ENCODE measurements at regions not wholly inside any gene's neighbourhood (a gene's known extent, or its start where the extent isn't known, plus 50 kb on each side); places are given as distances from the start of the nearest gene placed in this dataset.

DNA sequence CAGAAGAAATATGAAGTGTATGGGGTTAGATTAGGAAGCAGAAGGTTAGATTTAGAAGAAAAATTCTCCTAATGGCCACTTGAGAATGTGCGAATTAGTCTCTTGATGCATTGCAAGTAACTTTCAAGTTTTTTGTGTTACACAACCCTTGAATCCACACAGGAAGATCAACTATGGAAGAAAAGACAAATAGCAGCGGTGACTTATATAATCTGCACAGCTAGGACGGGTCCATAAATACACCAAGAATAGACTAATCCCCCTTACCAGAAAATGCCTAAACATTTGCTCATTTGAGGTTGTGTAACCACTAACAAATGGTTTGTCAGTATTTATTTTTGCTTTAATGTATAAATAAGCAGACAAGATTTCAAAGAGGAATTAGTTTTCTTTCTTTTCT lies 182.6 kb downstream of the TGFB2 start:
- no peaks in the 10 kb centered on the region for H3K27me3 ChIP-seq (ENCODE audit: control insufficient read depth in 1 of 2, insufficient read depth in 2 of 2, low read length in 2 of 2)
- no peak overlapping the region for H3K9ac ChIP-seq (ENCODE audit: low read length)
- no peak overlapping the region for H3K27ac ChIP-seq (ENCODE audit: low read depth, low read length)
- no peak overlapping the region for H3K4me3 ChIP-seq (ENCODE audit: low read depth in 1 of 2, low read length in 2 of 2)
- H3K36me3 ChIP-seq (ENCODE audit: insufficient read depth, low read length) = no peaks in the 10 kb centered on the region
- no peaks in the 10 kb centered on the region for H3K4me1 ChIP-seq (ENCODE audit: insufficient read depth, low read length)
- no peaks in the 10 kb centered on the region for H3K9me3 ChIP-seq (ENCODE audit: low read length)

DNA sequence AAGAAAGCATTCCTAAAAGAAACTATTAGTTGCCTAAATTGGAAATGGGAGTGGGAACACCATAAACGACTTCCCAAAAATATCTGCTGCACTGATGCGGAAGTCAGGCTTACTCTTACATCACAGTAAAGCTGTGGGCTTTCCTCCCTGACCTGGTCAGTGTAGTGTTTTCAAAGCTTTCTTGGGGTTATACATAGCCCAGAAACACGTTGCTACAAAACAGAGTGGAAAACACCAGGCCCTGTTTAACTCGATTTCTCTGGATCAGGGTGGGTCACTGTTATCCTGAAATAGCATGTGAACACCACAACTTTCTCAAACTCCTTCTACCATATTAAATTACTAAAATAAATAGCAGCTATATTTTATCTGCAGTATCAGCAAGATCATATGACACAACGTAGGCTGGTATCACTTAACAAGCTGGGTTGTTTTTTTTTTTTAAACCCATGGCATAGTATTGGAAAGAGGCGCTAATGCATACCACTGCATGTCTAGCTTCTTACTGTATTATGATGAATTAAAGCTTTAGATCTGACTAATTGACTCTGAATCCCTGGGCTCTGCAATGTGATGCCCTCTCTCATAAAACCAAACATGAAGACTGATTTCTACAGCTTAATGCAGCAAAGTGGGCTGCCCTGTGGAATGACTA lies 184.6 kb downstream of the TGFB2 start:
- no peaks in the 10 kb centered on the region for H3K9me3 ChIP-seq (ENCODE audit: low read length)
- H3K27ac ChIP-seq (ENCODE audit: low read depth, low read length) = no peak overlapping the region
- H3K36me3 ChIP-seq (ENCODE audit: insufficient read depth, low read length) = no peaks in the 10 kb centered on the region
- no peaks in the 10 kb centered on the region for H3K27me3 ChIP-seq (ENCODE audit: control insufficient read depth in 1 of 2, insufficient read depth in 2 of 2, low read length in 2 of 2)
- H3K4me1 ChIP-seq (ENCODE audit: insufficient read depth, low read length) = no peaks in the 10 kb centered on the region
- no peak overlapping the region for H3K9ac ChIP-seq (ENCODE audit: low read length)
- no peak overlapping the region for H3K4me3 ChIP-seq (ENCODE audit: low read depth in 1 of 2, low read length in 2 of 2)

DNA sequence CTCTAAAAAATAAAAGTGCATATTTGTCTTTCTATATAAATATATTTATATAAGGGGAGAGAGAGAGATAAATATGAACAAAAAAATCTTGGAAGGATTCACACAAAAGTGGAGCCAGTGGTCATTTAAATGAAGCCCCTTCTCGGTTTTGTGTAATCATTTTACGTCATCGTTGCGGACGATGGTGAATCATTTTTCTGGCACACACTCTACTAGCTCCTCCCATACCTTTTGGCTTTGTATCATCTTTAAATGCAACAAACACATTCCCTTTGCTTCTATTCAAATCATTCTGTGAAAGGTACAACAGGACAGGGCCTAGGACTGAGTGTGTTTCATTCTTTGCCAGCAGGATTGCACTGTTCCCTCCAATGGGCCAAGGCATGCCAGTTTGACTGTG lies 186.8 kb downstream of the TGFB2 start:
- no peak overlapping the region for H3K9ac ChIP-seq (ENCODE audit: low read length)
- H3K9me3 ChIP-seq (ENCODE audit: low read length) = no peaks in the 10 kb centered on the region
- H3K4me3 ChIP-seq (ENCODE audit: low read depth in 1 of 2, low read length in 2 of 2) = no peak overlapping the region
- no peaks in the 10 kb centered on the region for H3K27me3 ChIP-seq (ENCODE audit: control insufficient read depth in 1 of 2, insufficient read depth in 2 of 2, low read length in 2 of 2)
- H3K36me3 ChIP-seq (ENCODE audit: insufficient read depth, low read length) = no peaks in the 10 kb centered on the region
- H3K4me1 ChIP-seq (ENCODE audit: insufficient read depth, low read length) = no peaks in the 10 kb centered on the region
- H3K27ac ChIP-seq (ENCODE audit: low read depth, low read length) = no peak overlapping the region

DNA sequence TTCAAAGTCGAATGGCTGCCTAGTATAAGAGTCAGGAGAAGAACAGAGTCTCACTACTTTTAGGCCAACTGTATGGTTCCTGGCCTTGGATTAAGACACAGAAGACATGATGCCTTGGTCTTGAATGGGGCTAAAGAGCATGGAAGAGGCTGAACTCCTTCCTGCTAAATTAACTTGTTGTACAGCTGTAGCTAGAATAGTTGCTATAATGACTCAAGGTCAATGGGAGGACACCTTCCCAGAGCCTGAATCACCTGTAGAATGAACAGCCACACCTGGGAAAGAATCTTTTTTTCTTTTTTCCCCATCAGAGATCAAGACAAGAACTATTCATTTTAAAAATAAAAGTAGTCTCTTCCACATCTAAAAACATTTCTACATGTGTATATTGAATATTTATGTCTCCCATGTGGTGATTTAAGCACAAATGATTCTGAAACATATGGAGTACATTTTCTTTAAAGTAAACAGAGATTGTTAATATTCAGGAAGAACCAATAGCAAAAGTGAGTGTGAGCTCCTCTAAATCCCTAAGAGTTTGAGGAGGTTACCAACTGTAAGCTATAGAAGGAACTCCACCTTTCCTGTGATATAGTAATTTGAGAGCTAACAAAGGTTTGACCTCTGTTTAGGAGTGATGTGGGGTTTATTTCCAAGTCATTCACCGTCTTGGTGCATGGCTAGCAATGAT lies 191.3 kb downstream of the TGFB2 start:
- Histone ChIP-seq H3K27me3 (ENCODE audit: control insufficient read depth in 1 of 2, insufficient read depth in 2 of 2, low read length in 2 of 2) (no peaks in the 10 kb centered on the region), H3K27ac (ENCODE audit: low read depth, low read length) (no peak overlapping the region), H3K9ac (ENCODE audit: low read length) (no peak overlapping the region), H3K9me3 (ENCODE audit: low read length) (no peaks in the 10 kb centered on the region), H3K36me3 (ENCODE audit: insufficient read depth, low read length) (no peaks in the 10 kb centered on the region), H3K4me3 (ENCODE audit: low read depth in 1 of 2, low read length in 2 of 2) (no peak overlapping the region), H3K4me1 (ENCODE audit: insufficient read depth, low read length) (no peaks in the 10 kb centered on the region)

DNA sequence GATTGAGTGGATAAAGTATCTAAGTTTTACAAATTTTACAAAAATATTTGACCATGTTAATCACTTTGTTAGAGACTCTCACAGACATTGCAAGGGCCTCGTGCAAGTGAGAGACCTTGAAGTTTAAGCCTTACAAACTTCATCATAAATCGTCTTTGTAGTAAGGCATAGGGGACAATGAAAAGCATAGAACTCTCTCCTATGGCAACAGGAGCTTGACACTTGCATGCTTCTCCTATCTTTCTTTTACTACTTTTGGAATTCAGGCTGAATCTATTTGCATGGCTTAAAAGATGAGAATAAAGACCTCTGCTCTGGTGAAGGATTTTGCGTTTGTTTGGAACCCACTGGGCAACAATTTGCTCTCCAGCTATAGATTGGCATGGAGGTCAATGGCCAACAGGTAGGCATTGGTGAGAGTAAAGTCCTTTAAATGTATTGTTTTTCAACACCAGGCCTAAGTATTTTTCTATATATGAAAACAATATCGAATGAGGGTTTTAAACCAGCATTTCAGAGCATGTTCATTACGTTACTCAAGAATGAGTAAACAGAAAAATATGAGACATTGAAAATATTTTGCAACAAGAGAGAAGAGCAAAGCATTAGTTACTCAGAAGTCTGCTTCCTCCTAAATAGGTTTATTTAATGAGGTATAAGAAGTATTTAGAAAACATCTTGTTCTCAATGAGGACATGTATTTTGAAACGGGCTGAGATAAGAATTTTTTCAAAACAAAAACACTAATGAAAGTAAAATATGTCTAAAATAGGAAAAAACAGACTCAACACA lies 192.2 kb downstream of the TGFB2 start:
- Histone ChIP-seq H3K27ac (ENCODE audit: low read depth, low read length) (no peak overlapping the region), H3K4me1 (ENCODE audit: insufficient read depth, low read length) (no peaks in the 10 kb centered on the region), H3K9me3 (ENCODE audit: low read length) (no peaks in the 10 kb centered on the region), H3K9ac (ENCODE audit: low read length) (no peak overlapping the region), H3K27me3 (ENCODE audit: control insufficient read depth in 1 of 2, insufficient read depth in 2 of 2, low read length in 2 of 2) (no peaks in the 10 kb centered on the region), H3K36me3 (ENCODE audit: insufficient read depth, low read length) (no peaks in the 10 kb centered on the region), H3K4me3 (ENCODE audit: low read depth in 1 of 2, low read length in 2 of 2) (no peak overlapping the region)

DNA sequence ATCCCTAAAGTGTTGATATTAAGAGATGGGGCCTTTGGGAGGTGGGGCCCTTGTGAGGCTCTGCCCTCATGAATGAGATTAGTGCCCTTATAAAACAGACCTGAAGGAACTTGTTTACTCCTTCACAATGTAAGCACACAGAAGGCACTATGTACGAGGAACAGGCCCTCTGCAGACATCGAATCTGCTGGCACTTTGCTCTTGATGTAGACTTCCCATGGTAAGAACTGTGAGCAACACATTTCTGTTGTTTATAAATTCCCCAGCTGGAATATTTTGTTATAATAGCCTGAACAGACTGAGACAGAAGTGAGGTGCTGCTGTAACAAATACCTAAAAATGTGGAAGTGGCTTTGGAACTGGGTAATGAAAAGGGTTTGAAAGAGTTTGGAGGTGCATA lies 193.2 kb downstream of the TGFB2 start:
- Histone ChIP-seq H3K36me3 (ENCODE audit: insufficient read depth, low read length) (no peaks in the 10 kb centered on the region), H3K27me3 (ENCODE audit: control insufficient read depth in 1 of 2, insufficient read depth in 2 of 2, low read length in 2 of 2) (no peaks in the 10 kb centered on the region), H3K27ac (ENCODE audit: low read depth, low read length) (no peak overlapping the region)

DNA sequence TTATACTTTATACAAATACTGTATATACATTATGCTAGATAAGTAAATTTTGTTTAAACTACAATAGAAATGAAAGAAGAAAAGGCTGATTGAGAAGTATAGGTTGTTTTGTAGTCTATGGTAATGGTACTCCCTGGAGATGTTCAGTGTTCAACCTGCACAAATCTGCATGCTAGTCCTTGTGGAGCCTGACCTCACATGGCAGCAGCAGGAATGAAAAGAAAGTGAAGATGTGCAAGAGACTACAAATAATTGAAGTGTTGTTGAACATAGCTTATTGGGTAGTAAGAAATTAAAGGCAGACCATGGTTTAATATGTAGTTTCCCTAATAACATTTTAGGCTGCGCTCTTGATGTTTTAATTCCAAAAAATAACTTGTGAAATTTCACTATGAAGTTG lies 201.2 kb downstream of the TGFB2 start:
- Histone ChIP-seq H3K4me1 (ENCODE audit: insufficient read depth, low read length) (no peaks in the 10 kb centered on the region), H3K9ac (ENCODE audit: low read length) (no peak overlapping the region), H3K36me3 (ENCODE audit: insufficient read depth, low read length) (no peaks in the 10 kb centered on the region), H3K27ac (ENCODE audit: low read depth, low read length) (no peak overlapping the region), H3K9me3 (ENCODE audit: low read length) (no peaks in the 10 kb centered on the region), H3K4me3 (ENCODE audit: low read depth in 1 of 2, low read length in 2 of 2) (no peak overlapping the region), H3K27me3 (ENCODE audit: control insufficient read depth in 1 of 2, insufficient read depth in 2 of 2, low read length in 2 of 2) (no peaks in the 10 kb centered on the region)

More for the DNA sequence above, 193.2 kb downstream of the TGFB2 start:
- H3K4me1 ChIP-seq (ENCODE audit: insufficient read depth, low read length) = no peaks in the 10 kb centered on the region
- H3K4me3 ChIP-seq (ENCODE audit: low read depth in 1 of 2, low read length in 2 of 2) = no peak overlapping the region
- H3K9ac ChIP-seq (ENCODE audit: low read length) = no peak overlapping the region
- H3K9me3 ChIP-seq (ENCODE audit: low read length) = no peaks in the 10 kb centered on the region

DNA sequence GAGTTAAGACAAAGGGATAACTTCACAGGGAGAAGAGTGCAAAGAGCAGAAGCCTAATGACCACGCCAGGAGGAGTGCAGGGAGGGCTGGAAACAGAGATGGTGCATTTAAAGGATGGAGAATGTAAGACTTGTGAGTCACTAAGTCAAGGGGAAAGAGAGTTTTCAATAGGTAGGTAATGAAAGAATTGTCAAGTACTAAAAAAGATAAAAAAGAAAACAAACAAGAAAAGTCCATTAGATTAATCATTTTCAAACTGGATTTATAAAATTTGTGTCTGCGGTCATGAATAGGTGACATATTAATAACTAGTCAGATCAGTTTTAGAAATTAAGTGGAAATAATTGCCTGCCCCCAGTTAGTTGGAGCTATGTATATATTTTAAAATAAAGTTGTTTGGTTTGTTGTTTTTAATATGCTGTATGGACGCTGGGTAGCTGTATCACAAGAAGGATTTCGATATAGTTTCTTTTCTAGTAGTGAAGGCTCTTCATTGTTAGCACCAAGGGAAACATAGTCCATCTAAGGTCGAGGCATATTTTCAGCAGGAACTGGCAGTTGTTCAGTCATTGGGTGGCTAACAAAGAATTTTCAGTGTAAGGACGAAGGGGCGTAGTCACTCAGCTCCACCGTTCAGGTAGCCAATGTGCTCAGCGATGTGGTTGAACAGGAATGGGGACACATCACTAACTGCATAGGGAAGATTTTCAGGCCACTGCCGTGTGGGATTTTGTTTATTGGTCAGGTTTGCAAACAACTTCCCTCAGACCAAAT lies 203.0 kb downstream of the TGFB2 start:
- H3K27me3 ChIP-seq (ENCODE audit: control insufficient read depth in 1 of 2, insufficient read depth in 2 of 2, low read length in 2 of 2) = no peaks in the 10 kb centered on the region
- H3K27ac ChIP-seq (ENCODE audit: low read depth, low read length) = no peak overlapping the region
- no peaks in the 10 kb centered on the region for H3K9me3 ChIP-seq (ENCODE audit: low read length)
- H3K9ac ChIP-seq (ENCODE audit: low read length) = no peak overlapping the region
- H3K4me3 ChIP-seq (ENCODE audit: low read depth in 1 of 2, low read length in 2 of 2) = no peak overlapping the region
- no peaks in the 10 kb centered on the region for H3K4me1 ChIP-seq (ENCODE audit: insufficient read depth, low read length)
- H3K36me3 ChIP-seq (ENCODE audit: insufficient read depth, low read length) = no peaks in the 10 kb centered on the region

DNA sequence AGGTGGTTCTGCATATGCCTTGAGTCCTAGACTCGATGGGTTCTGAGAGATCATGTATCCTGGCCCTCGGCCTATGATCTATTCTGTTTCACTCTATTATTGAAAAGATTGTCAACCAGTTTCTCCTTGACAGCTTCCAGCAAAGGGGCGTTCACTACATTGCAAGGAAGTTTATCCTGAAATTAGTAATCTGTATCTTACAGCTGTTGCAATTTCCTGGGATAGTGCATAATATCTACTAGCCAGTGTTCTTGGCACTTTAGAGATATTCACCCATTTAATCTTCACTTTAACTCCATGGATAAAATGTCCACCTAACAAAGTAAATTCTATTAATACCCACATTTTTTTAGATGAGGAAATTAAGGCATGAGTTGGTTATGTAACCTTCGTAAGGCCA lies 203.6 kb downstream of the TGFB2 start:
- no peak overlapping the region for H3K27ac ChIP-seq (ENCODE audit: low read depth, low read length)
- no peaks in the 10 kb centered on the region for H3K4me1 ChIP-seq (ENCODE audit: insufficient read depth, low read length)
- H3K9me3 ChIP-seq (ENCODE audit: low read length) = no peaks in the 10 kb centered on the region
- no peak overlapping the region for H3K9ac ChIP-seq (ENCODE audit: low read length)
- H3K36me3 ChIP-seq (ENCODE audit: insufficient read depth, low read length) = no peaks in the 10 kb centered on the region
- no peak overlapping the region for H3K4me3 ChIP-seq (ENCODE audit: low read depth in 1 of 2, low read length in 2 of 2)
- H3K27me3 ChIP-seq (ENCODE audit: control insufficient read depth in 1 of 2, insufficient read depth in 2 of 2, low read length in 2 of 2) = no peaks in the 10 kb centered on the region

DNA sequence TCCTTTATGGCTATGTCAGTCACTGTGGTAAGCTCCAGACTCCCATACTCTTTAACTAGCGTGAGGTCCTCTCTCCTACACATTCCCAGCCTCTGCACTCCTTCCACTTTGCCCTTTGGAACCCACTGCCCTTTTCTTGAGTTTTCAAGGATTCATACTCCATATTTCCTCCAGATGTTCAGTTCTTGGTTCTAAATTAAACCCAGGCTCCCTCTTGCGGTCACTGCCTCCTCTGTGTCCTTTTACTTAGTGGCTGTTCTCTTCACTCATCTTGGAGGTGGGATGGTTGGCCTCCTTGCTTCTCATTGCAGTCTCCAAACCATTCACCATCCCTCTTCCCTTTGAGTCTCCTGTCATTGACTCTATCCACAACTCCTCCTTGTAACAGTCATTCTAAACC lies 208.1 kb downstream of the TGFB2 start:
- Histone ChIP-seq H3K9ac (ENCODE audit: low read length) (no peak overlapping the region), H3K4me1 (ENCODE audit: insufficient read depth, low read length) (no peaks in the 10 kb centered on the region), H3K36me3 (ENCODE audit: insufficient read depth, low read length) (no peaks in the 10 kb centered on the region), H3K9me3 (ENCODE audit: low read length) (no peaks in the 10 kb centered on the region), H3K27me3 (ENCODE audit: control insufficient read depth in 1 of 2, insufficient read depth in 2 of 2, low read length in 2 of 2) (no peaks in the 10 kb centered on the region), H3K27ac (ENCODE audit: low read depth, low read length) (no peak overlapping the region), H3K4me3 (ENCODE audit: low read depth in 1 of 2, low read length in 2 of 2) (no peak overlapping the region)

DNA sequence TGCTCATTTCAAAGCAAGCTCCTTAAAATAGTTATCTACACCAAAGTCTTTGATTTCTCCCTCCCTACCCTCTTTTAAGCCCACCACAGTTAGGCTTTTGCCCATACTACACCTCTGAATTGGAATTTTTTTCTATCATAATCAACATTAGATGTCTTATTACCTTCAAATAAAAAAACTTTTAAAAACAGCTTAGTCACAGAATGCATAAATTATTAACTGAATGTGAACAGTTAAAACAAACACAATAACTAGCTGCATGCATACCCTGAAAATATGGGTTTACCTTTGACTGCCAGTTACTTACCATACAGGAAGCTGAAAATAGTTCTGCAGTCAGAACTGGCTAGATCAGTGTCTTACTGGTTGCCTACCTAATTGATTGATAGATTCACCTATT lies 210.9 kb downstream of the TGFB2 start:
- Histone ChIP-seq H3K27me3 (ENCODE audit: control insufficient read depth in 1 of 2, insufficient read depth in 2 of 2, low read length in 2 of 2) (no peaks in the 10 kb centered on the region), H3K9me3 (ENCODE audit: low read length) (no peaks in the 10 kb centered on the region), H3K36me3 (ENCODE audit: insufficient read depth, low read length) (no peaks in the 10 kb centered on the region), H3K4me1 (ENCODE audit: insufficient read depth, low read length) (no peaks in the 10 kb centered on the region), H3K9ac (ENCODE audit: low read length) (no peak overlapping the region), H3K4me3 (ENCODE audit: low read depth in 1 of 2, low read length in 2 of 2) (no peak overlapping the region), H3K27ac (ENCODE audit: low read depth, low read length) (no peak overlapping the region)
